ENCODE measurements at regions not wholly inside any gene's neighbourhood (a gene's known extent, or its start where the extent isn't known, plus 50 kb on each side); places are given as distances from the start of the nearest gene placed in this dataset.

DNA sequence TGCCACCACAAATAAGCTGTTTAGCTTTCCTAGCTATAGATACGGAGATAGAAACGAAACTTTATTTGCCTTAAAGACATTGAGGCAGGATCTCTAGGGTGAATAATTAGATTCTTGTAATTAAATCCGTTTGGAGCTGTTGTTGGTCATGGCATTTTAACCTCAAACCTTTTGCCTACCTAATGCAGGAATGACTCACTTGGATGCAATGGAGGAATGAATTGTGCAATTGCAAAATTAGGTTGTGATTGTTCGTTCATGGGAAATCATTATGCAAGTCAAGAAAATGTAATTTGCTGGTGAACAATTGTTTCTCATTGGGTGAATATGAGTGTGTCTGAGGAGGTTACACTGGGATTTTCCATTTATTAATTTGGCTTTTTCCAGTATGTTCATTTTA is 703.5 kb downstream of the GATA3 start:
- Histone ChIP-seq H3K4me2 (ENCODE audit: control insufficient read depth, extremely low read depth, insufficient read depth, low read depth, low read length) (no peak overlapping the region), H3K27me3 (ENCODE audit: control insufficient read depth, extremely low read depth, insufficient read depth, low read length) (no peaks in the 10 kb centered on the region), H3K9me1 (ENCODE audit: control insufficient read depth, extremely low read depth, insufficient read depth, low read length) (no peaks in the 10 kb centered on the region), H3K4me3 (ENCODE audit: control insufficient read depth in 2 of 3, extremely low read depth in 1 of 3, insufficient read depth in 2 of 3, low read depth in 1 of 3, low read length in 3 of 3) (no peak overlapping the region), H3K79me2 (ENCODE audit: control insufficient read depth, insufficient read depth, low read length) (no peaks in the 10 kb centered on the region), H3K9me3 (ENCODE audit: control insufficient read depth, low read depth, low read length) (no peaks in the 10 kb centered on the region), H3K9ac (ENCODE audit: control insufficient read depth, extremely low read depth, insufficient read depth, low read length) (no peak overlapping the region), H3K36me3 (ENCODE audit: control insufficient read depth in 2 of 2, extremely low read depth in 1 of 2, insufficient read depth in 2 of 2, low read length in 2 of 2) (no peaks in the 10 kb centered on the region), H2AFZ (ENCODE audit: control insufficient read depth, low read length) (no peak overlapping the region), H3K4me1 (ENCODE audit: control insufficient read depth, extremely low read depth, insufficient read depth, low read length) (no peaks in the 10 kb centered on the region), H3K27ac (ENCODE audit: control insufficient read depth, insufficient read depth, low read length) (no peak overlapping the region), H4K20me1 (ENCODE audit: control insufficient read depth, extremely low read depth, insufficient read depth, low read length) (no peaks in the 10 kb centered on the region)
- FAIRE-seq, result peak; percentile 58
- TF ChIP-seq, protein P1, sequence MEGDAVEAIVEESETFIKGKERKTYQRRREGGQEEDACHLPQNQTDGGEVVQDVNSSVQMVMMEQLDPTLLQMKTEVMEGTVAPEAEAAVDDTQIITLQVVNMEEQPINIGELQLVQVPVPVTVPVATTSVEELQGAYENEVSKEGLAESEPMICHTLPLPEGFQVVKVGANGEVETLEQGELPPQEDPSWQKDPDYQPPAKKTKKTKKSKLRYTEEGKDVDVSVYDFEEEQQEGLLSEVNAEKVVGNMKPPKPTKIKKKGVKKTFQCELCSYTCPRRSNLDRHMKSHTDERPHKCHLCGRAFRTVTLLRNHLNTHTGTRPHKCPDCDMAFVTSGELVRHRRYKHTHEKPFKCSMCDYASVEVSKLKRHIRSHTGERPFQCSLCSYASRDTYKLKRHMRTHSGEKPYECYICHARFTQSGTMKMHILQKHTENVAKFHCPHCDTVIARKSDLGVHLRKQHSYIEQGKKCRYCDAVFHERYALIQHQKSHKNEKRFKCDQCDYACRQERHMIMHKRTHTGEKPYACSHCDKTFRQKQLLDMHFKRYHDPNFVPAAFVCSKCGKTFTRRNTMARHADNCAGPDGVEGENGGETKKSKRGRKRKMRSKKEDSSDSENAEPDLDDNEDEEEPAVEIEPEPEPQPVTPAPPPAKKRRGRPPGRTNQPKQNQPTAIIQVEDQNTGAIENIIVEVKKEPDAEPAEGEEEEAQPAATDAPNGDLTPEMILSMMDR (optimal IDR thresholded peaks at IDR 0.05 in 1 of 3, IDR thresholded peaks at IDR 0.05 in 1 of 3, conservative IDR thresholded peaks at IDR 0.05 in 1 of 3; ENCODE audit: extremely low read depth in 1 of 3, insufficient read depth in 2 of 3, low read length in 3 of 3), result no peak
- TF ChIP-seq EZH2 (IDR thresholded peaks at IDR 0.05; ENCODE audit: low read length), result no peak
- DNase-seq (ENCODE audit: low read depth, low spot score), result peak; percentile 11
- dilution Hi-C loops (cut with MboI; ENCODE audit: extremely low pct_ligation_motif_present, low sequenced_read_pairs), result no loop called here

DNA sequence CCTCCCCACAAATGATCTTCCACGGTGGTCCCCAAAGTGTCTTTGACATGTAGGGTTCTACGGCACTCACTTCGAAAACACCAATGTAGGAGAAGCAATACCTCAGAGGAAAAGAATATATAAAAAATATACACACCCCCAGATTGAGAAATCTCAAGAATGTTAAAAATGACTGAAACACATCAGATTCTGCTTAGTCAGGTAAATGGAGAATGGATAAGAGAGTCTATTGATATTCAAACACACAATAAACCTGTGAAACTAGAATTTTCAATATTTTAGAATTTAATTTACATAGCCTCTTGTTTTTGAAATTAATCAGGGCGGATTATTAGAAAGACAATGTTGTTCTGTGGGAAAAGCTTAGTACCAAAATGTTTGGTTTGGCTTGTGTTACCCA is 712.4 kb downstream of the GATA3 start:
- peaks cover 4% of the 10 kb centered on the region for H3K4me1 ChIP-seq (ENCODE audit: control insufficient read depth, extremely low read depth, insufficient read depth, low read length)
- no peak overlapping the region for H3K9ac ChIP-seq (ENCODE audit: control insufficient read depth, extremely low read depth, insufficient read depth, low read length)
- H3K9me3 ChIP-seq (ENCODE audit: control insufficient read depth, low read depth, low read length), result no peaks in the 10 kb centered on the region
- no peak overlapping the region for H2AFZ ChIP-seq (ENCODE audit: control insufficient read depth, low read length)
- no peaks in the 10 kb centered on the region for H3K27me3 ChIP-seq (ENCODE audit: control insufficient read depth, extremely low read depth, insufficient read depth, low read length)
- no peak overlapping the region for H3K4me2 ChIP-seq (ENCODE audit: control insufficient read depth, extremely low read depth, insufficient read depth, low read depth, low read length)
- H3K9me1 ChIP-seq (ENCODE audit: control insufficient read depth, extremely low read depth, insufficient read depth, low read length), result no peaks in the 10 kb centered on the region
- no peaks in the 10 kb centered on the region for H4K20me1 ChIP-seq (ENCODE audit: control insufficient read depth, extremely low read depth, insufficient read depth, low read length)
- no peak overlapping the region for H3K4me3 ChIP-seq (ENCODE audit: control insufficient read depth in 2 of 3, extremely low read depth in 1 of 3, insufficient read depth in 2 of 3, low read depth in 1 of 3, low read length in 3 of 3)
- dilution Hi-C loops (cut with MboI; ENCODE audit: extremely low pct_ligation_motif_present, low sequenced_read_pairs), result no loop called here
- H3K79me2 ChIP-seq (ENCODE audit: control insufficient read depth, insufficient read depth, low read length), result no peaks in the 10 kb centered on the region
- no peak for FAIRE-seq
- TF ChIP-seq, protein P1 (optimal IDR thresholded peaks at IDR 0.05 in 1 of 3, IDR thresholded peaks at IDR 0.05 in 1 of 3, conservative IDR thresholded peaks at IDR 0.05 in 1 of 3; ENCODE audit: extremely low read depth in 1 of 3, insufficient read depth in 2 of 3, low read length in 3 of 3), result no peak
- TF ChIP-seq EZH2 (IDR thresholded peaks at IDR 0.05; ENCODE audit: low read length), result no peak
- no peak overlapping the region for H3K27ac ChIP-seq (ENCODE audit: control insufficient read depth, insufficient read depth, low read length)
- no peak for DNase-seq (ENCODE audit: low read depth, low spot score)
- no peaks in the 10 kb centered on the region for H3K36me3 ChIP-seq (ENCODE audit: control insufficient read depth in 2 of 2, extremely low read depth in 1 of 2, insufficient read depth in 2 of 2, low read length in 2 of 2)
